ENCODE measurements at regions not wholly inside any gene's neighbourhood (a gene's known extent, or its start where the extent isn't known, plus 50 kb on each side); places are given as distances from the start of the nearest gene placed in this dataset.

DNA sequence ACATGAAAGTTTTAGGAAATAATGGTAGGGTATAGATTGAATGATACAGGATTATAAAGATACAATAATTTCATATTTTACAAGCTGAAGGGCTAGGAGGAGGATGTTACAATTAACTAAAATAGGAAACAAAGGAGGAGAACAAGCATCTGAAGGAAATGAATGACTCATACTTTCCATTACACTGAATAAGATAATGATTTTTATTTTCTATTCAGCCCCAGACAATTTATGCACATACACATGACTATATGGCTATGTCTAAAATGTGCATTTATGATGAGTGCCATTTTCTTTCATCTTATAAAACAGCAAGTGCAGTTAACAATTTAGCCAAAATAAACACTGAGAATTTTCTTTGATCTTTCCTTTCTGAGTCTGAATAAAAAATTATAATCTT, 994.6 kb upstream of the ADGRB3 start:
- TF ChIP-seq CTCF (conservative IDR thresholded peaks at IDR 0.05) (no peak), EZH2 (IDR thresholded peaks at IDR 0.05; ENCODE audit: low read depth) (no peak)

Data from PC-9 (cell line).